Keratinocyte (primary cell): ENCODE measurements at regions not wholly inside any gene's neighbourhood (a gene's known extent, or its start where the extent isn't known, plus 50 kb on each side); places are given as distances from the start of the nearest gene placed in this dataset.

Experiments
- DNase-seq: peaks from one replicate; pipeline ENCODE4 v3.0.0-alpha.2; 2011; ENCODE audit warnings: low read depth, missing footprints, low spot score
- FAIRE-seq: peaks from 2 replicates; lab custom pipeline; 2011; peaks lifted over from hg19 to GRCh38; lab: Jason Lieb, UNC
- H2AFZ ChIP-seq: 2 replicates; pipeline ENCODE4 v1.6.0; 2012; ENCODE audit warnings: low read length, control low read depth, inconsistent platforms; ENCODE audit not compliant: control insufficient read depth
- H3K27ac ChIP-seq: 2 replicates; pipeline ENCODE4 v1.5.1; 2011; ENCODE audit warnings: low read length; ENCODE audit not compliant: control insufficient read depth, insufficient read depth
- H3K27me3 ChIP-seq: 3 replicates; pipeline ENCODE4 v1.6.0; 2011; ENCODE audit warnings: low read length; ENCODE audit not compliant: control insufficient read depth, insufficient read depth; ENCODE audit errors: extremely low read depth
- H3K36me3 ChIP-seq, 2 experiments: 2 replicates in 1 of 2; 3 replicates in 1 of 2; pipeline ENCODE4 v1.5.1; 2011; ENCODE audit warnings: low read length in 2 of 2, mild to moderate bottlenecking in 1 of 2; ENCODE audit not compliant: control insufficient read depth in 2 of 2, insufficient read depth in 2 of 2; ENCODE audit errors: extremely low read depth in 1 of 2
- H3K4me1 ChIP-seq: 3 replicates; pipeline ENCODE4 v1.5.1; 2011; ENCODE audit warnings: low read length; ENCODE audit not compliant: control insufficient read depth, insufficient read depth; ENCODE audit errors: extremely low read depth
- H3K4me2 ChIP-seq: 3 replicates; pipeline ENCODE4 v1.6.0; 2011; ENCODE audit warnings: low read depth, low read length; ENCODE audit not compliant: control insufficient read depth, insufficient read depth; ENCODE audit errors: extremely low read depth
- H3K4me3 ChIP-seq, 3 experiments: fragments of 200-600 bp in 1 of 3; sonication (generic) in 1 of 3; 2 replicates in 2 of 3; 3 replicates in 1 of 3; pipeline ENCODE4 v1.5.1; 2011 to 2016; ENCODE audit warnings: low read length in 3 of 3, mild to moderate bottlenecking in 3 of 3, control low read depth in 2 of 3, inconsistent platforms in 1 of 3, low read depth in 1 of 3, mixed read lengths in 1 of 3, mixed run types in 1 of 3, moderate library complexity in 1 of 3; ENCODE audit not compliant: control insufficient read depth in 2 of 3, insufficient read depth in 2 of 3; ENCODE audit errors: extremely low read depth in 1 of 3
- H3K79me2 ChIP-seq: 2 replicates; pipeline ENCODE4 v1.6.0; 2012; ENCODE audit warnings: low read length; ENCODE audit not compliant: control insufficient read depth, insufficient read depth
- H3K9ac ChIP-seq: 3 replicates; pipeline ENCODE4 v1.6.0; 2011; ENCODE audit warnings: low read length; ENCODE audit not compliant: control insufficient read depth, insufficient read depth; ENCODE audit errors: extremely low read depth
- H3K9me1 ChIP-seq: 3 replicates; pipeline ENCODE4 v1.6.0; 2011; ENCODE audit warnings: low read length; ENCODE audit not compliant: control insufficient read depth, insufficient read depth; ENCODE audit errors: extremely low read depth
- H3K9me3 ChIP-seq: 2 replicates; pipeline ENCODE4 v1.5.1; 2012; ENCODE audit warnings: low read depth, low read length; ENCODE audit not compliant: control insufficient read depth
- H4K20me1 ChIP-seq: 3 replicates; pipeline ENCODE4 v1.6.0; 2011; ENCODE audit warnings: low read length; ENCODE audit not compliant: control insufficient read depth, insufficient read depth; ENCODE audit errors: extremely low read depth
- CTCF ChIP-seq, 3 experiments: IDR thresholded peaks in 1 of 3; conservative IDR thresholded peaks in 1 of 3; optimal IDR thresholded peaks in 1 of 3; 2 replicates in 2 of 3; 3 replicates in 1 of 3; pipeline versions ENCODE3 to v1.5.1; 2011; ENCODE audit warnings: low read length in 3 of 3, mild to moderate bottlenecking in 3 of 3, moderate library complexity in 2 of 3, control low read depth in 1 of 3, inconsistent platforms in 1 of 3; ENCODE audit not compliant: insufficient read depth in 2 of 3; ENCODE audit errors: extremely low read depth in 1 of 3
- EZH2 ChIP-seq: IDR thresholded peaks from one replicate; pipeline ENCODE4 v1.6.1; 2012; ENCODE audit warnings: inconsistent platforms, mild to moderate bottlenecking, low read length, moderate library complexity
- dilution Hi-C: fragments of 300-500 bp; cut with MboI; formaldehyde crosslinking; loops from one replicate; pipeline ENCODE4 v1.7.0; 2020; ENCODE audit warnings: low sequenced_read_pairs; ENCODE audit not compliant: extremely low pct_ligation_motif_present

- Histone ChIP-seq H3K79me2 (no peaks in the 10 kb centered on the region), H3K4me3 (no peak overlapping the region), H3K9me3 (no peaks in the 10 kb centered on the region), H3K9me1 (no peaks in the 10 kb centered on the region), H3K36me3 (no peaks in the 10 kb centered on the region), H3K4me2 (no peak overlapping the region), H3K27me3 (no peaks in the 10 kb centered on the region), H3K4me1 (no peaks in the 10 kb centered on the region), H3K9ac (no peak overlapping the region), H3K27ac (no peak overlapping the region), H4K20me1 (no peaks in the 10 kb centered on the region), H2AFZ (no peak overlapping the region)
- TF ChIP-seq EZH2, result no peak
- TF ChIP-seq CTCF (optimal IDR thresholded peaks at IDR 0.05 in 1 of 3, IDR thresholded peaks at IDR 0.05 in 1 of 3, conservative IDR thresholded peaks at IDR 0.05 in 1 of 3; ENCODE audit: extremely low read depth in 1 of 3, insufficient read depth in 2 of 3, low read length in 3 of 3), result no peak
- dilution Hi-C loops, result no loop called here
- FAIRE-seq (no peak), DNase-seq (no peak)
These were observed 60.8 kb upstream of the TANC2 start for GRCh38 chr17:62905233-62905632.

- Histone ChIP-seq H3K4me3 (no peak overlapping the region), H3K27ac (no peak overlapping the region), H3K36me3 (no peaks in the 10 kb centered on the region), H3K9me1 (no peaks in the 10 kb centered on the region), H3K27me3 (no peaks in the 10 kb centered on the region), H2AFZ (no peak overlapping the region), H3K4me2 (no peak overlapping the region), H3K9me3 (no peaks in the 10 kb centered on the region), H4K20me1 (no peaks in the 10 kb centered on the region), H3K4me1 (peaks cover 6% of the 10 kb centered on the region), H3K9ac (no peak overlapping the region), H3K79me2 (no peaks in the 10 kb centered on the region)
- dilution Hi-C loops, result no loop called here
- no peak for TF ChIP-seq CTCF (optimal IDR thresholded peaks at IDR 0.05 in 1 of 3, IDR thresholded peaks at IDR 0.05 in 1 of 3, conservative IDR thresholded peaks at IDR 0.05 in 1 of 3; ENCODE audit: extremely low read depth in 1 of 3, insufficient read depth in 2 of 3, low read length in 3 of 3)
- no peak for TF ChIP-seq EZH2
- FAIRE-seq (no peak), DNase-seq (no peak)
These were observed 63.4 kb upstream of the TANC2 start for GRCh38 chr17:62902531-62903220.
